ENCODE measurements at regions not wholly inside any gene's neighbourhood (a gene's known extent, or its start where the extent isn't known, plus 50 kb on each side); places are given as distances from the start of the nearest gene placed in this dataset.
"Not testable (repeated sequence)": the region's sequence is repeated elsewhere in the genome, so short reads cannot be mapped to it uniquely, and the experiment has no call there.

DNA sequence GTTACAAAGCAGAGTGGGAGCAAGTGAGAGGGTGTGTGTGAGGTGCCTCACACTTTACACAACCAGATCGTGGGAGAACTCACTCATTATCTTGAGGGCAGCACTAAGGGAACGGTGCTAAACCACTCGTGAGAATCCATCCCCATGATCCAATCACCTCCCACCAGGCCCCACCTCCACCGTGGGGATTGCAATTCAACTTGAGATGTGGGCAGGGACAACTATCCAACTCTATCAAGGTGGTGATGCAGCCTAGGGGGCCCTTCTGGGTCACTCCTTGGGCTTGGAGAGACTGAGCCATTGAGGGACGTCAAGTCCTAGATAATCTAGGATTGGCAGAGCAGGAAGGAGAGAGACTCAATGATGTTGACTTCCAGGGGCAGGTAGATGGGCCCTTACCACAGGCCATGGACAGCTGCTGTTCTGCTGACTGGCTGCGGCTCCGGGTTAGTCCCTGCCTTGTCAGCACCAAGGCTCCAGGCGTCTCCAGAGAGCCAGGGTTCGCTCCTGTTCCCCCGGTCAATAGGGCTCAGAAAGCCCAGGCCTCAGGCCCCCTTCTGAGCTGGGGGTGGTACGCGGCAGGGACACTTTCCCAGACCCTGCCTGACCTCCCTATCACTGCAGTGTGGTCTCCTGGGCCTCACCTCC lies 193.2 kb upstream of the HS6ST1 start:
- no peak for DNase-seq (ENCODE audit: low read depth)
- no peak overlapping the region for H3K4me3 ChIP-seq (ENCODE audit: low read length)
- TF ChIP-seq, protein P1, sequence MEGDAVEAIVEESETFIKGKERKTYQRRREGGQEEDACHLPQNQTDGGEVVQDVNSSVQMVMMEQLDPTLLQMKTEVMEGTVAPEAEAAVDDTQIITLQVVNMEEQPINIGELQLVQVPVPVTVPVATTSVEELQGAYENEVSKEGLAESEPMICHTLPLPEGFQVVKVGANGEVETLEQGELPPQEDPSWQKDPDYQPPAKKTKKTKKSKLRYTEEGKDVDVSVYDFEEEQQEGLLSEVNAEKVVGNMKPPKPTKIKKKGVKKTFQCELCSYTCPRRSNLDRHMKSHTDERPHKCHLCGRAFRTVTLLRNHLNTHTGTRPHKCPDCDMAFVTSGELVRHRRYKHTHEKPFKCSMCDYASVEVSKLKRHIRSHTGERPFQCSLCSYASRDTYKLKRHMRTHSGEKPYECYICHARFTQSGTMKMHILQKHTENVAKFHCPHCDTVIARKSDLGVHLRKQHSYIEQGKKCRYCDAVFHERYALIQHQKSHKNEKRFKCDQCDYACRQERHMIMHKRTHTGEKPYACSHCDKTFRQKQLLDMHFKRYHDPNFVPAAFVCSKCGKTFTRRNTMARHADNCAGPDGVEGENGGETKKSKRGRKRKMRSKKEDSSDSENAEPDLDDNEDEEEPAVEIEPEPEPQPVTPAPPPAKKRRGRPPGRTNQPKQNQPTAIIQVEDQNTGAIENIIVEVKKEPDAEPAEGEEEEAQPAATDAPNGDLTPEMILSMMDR (IDR thresholded peaks at IDR 0.05; ENCODE audit: insufficient read depth, low read depth, low read length, missing control alignments) = no peak

DNA sequence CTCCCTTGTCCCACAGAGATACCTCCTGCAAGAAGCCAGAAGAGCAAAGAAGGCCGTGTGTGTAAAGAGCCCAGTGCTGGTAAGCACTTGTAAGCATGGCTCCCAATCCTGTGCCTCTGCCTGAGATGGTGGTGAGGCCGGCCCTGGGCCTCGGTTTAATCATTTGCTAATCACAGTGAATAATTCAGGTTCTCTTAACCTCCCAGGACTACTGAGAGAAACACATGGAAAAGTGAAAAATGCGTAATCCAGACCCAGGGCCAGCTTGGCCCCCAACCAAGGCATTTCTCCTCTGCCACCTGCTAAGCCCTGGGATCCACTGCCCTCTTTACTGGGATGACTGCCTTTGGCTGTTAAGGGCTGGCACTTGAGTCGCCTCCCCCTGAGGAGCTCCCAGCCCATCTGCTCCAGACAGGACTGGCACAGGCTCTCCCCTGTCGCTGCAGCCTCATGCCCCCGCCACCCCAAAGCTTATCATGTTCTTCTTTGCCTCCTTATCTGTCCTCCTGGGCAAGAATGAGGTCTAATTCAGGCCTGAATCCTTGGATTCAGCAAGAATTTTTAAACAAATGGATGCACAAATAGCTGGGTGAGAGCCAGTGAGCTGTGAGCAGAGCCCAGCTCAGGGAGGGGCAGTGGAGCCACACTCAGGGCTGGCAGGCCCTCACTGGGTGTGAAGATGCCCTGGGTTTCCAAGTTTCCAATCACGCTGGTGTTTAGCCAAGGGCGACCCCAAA lies 193.9 kb upstream of the HS6ST1 start:
- no peak overlapping the region for H3K4me3 ChIP-seq (ENCODE audit: low read length)
- no peak for DNase-seq (ENCODE audit: low read depth)
- TF ChIP-seq, protein P1 (IDR thresholded peaks at IDR 0.05; ENCODE audit: insufficient read depth, low read depth, low read length, missing control alignments) = no peak

DNA sequence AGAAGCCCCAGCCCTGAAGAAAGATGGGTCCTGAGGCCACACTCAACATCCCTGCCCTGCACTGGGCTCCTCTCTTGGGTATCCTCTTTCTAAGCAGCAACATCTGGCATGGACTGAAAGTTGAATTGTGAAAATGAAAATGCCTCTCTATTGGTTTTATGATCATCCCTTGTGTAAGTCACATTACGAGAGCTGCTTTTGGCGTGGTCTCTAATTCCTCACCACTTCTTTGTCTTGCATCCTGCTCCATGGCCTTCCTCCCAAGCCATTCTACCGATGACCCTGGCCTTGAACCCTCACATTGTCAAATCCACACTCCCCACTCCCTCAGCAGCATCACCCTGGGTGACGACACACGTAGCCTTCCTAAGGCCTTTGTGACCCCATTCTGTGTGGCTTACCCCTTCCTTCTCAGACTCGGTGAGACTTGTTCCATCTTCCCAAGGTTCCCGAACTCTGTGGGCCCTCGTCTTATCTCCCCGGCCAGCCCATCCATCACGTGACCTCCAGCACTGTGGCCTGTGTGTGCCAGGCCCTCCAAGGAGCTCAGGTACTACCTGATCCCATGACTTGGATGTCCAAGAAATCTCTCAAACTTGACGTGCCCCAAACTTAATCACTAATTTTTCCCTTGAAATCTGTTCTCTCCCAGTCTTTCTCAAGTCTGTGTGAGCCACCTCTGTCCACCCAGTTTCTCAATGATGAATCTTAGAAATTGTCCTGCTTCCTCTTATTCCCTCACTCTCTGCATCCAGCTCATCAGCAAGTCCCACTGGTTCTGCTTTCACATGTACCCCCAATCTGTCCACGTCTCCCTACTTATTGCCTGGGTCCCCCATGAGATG lies 194.7 kb upstream of the HS6ST1 start:
- TF ChIP-seq, protein P1 (IDR thresholded peaks at IDR 0.05; ENCODE audit: insufficient read depth, low read depth, low read length, missing control alignments) = no peak
- no peak for DNase-seq (ENCODE audit: low read depth)
- H3K4me3 ChIP-seq (ENCODE audit: low read length) = no peak overlapping the region

DNA sequence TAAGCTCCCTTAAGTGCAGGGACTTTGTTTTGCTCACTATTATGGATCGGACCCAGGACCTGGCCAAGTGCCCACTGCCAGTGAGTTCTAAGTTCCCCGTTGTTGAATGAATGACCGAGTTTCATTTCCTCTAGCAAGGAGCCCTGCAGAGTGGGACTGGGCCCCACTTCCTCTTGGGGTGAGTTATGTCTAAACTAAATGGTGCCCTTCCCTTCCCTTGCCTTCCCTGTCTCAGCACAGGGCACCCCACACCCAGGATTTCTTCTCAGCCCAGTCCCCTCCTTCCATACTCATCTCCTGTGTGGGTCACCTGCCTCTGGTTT lies 195.3 kb upstream of the HS6ST1 start:
- TF ChIP-seq, protein P1 (IDR thresholded peaks at IDR 0.05; ENCODE audit: insufficient read depth, low read depth, low read length, missing control alignments) = no peak
- DNase-seq (ENCODE audit: low read depth) = no peak
- no peak overlapping the region for H3K4me3 ChIP-seq (ENCODE audit: low read length)

DNA sequence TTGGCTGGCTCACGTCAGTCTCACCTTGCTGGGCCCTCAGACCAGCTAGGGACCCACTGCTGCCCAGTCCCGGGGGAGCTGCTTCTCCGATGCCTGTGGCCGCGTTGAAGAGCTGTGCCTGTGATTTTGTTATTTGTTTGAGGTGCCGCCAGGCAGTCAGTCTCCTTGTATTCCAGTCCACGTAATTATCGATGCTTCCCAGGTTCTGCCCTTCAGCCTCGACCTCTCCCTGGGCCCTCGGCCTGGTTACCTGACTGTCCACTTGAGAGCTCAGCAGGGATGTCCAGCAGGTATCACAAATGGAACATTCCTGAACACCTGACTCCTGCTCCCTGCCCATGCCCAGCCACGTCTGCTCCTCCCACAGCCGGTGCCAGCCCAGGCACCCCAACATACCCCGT lies 195.9 kb upstream of the HS6ST1 start:
- TF ChIP-seq, protein P1 (IDR thresholded peaks at IDR 0.05; ENCODE audit: insufficient read depth, low read depth, low read length, missing control alignments) = no peak
- H3K4me3 ChIP-seq (ENCODE audit: low read length) = no peak overlapping the region
- DNase-seq (ENCODE audit: low read depth) = no peak

DNA sequence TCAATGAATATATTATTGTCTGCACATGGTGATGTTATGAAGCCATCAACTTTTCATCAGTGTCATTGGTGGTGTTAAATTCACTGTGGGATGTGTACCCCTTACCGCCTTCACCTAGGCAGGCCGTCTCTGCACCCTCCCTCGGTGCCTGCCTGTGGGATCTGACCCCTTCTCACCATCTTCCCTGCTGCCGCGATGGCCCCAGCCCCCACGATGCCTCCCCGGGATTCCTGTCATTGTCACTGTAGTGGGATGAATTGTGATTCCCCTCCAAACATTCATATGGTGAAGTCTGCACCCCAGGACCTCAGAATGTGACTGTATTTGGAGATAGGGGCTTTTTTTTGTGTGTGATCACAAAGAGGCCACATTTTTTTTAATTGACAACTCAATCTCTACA lies 198.3 kb upstream of the HS6ST1 start:
- no peak overlapping the region for H3K4me3 ChIP-seq (ENCODE audit: low read length)
- TF ChIP-seq, protein P1 (IDR thresholded peaks at IDR 0.05; ENCODE audit: insufficient read depth, low read depth, low read length, missing control alignments) = no peak
- DNase-seq (ENCODE audit: low read depth) = no peak

DNA sequence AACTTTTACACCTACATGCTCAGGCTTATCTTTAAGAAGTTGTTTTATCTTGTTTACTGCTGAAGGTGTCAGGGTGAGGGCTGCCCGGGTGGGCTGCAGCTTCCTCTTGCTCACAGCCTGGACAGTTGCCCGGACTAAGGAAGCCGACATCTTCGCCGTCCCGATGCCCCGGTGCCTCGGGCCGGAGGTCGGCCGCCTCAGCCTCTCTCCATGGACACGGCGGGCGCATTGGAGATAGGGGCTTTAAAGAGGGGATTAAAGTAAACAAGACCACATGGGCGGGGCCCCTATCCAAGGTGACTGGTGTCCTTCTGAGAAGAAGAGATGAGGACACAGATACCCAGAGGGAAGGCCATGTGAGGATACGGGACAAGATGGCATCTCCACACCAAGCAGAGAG lies 200.4 kb upstream of the HS6ST1 start:
- not testable (repeated sequence) for DNase-seq (ENCODE audit: low read depth); H3K4me3 ChIP-seq (ENCODE audit: low read length)

All from epithelial cell of esophagus (primary cell).